Neuron (in vitro differentiated cells): ENCODE measurements at regions not wholly inside any gene's neighbourhood (a gene's known extent, or its start where the extent isn't known, plus 50 kb on each side); places are given as distances from the start of the nearest gene placed in this dataset.

Source experiments
- H2AFZ ChIP-seq: one replicate; pipeline ENCODE4 v1.6.1; 2013; ENCODE audit warnings: low read depth, mild to moderate bottlenecking, inconsistent platforms, low read length, moderate library complexity
- H3K27me3 ChIP-seq: one replicate; pipeline ENCODE4 v1.6.1; 2013; ENCODE audit warnings: low read length; ENCODE audit not compliant: insufficient read depth
- H3K36me3 ChIP-seq: one replicate; pipeline ENCODE4 v1.6.1; 2013; ENCODE audit warnings: low read length; ENCODE audit not compliant: insufficient read depth
- H3K4me1 ChIP-seq: one replicate; pipeline ENCODE4 v1.6.1; 2013; ENCODE audit warnings: low read length; ENCODE audit not compliant: insufficient read depth
- H3K4me3 ChIP-seq: 2 replicates; pipeline ENCODE4 v1.5.1; 2013; ENCODE audit warnings: mild to moderate bottlenecking, low read length, moderate library complexity
- H3K9me3 ChIP-seq: one replicate; pipeline ENCODE4 v1.6.1; 2013; ENCODE audit warnings: low read length

GRCh38 chr2:139369423-139370409 lies 589.5 kb upstream of the NXPH2 start:
- Histone ChIP-seq H3K4me3 (no peak overlapping the region), H3K4me1 (no peaks in the 10 kb centered on the region), H2AFZ (no peak overlapping the region), H3K27me3 (no peaks in the 10 kb centered on the region), H3K36me3 (no peaks in the 10 kb centered on the region), H3K9me3 (no peaks in the 10 kb centered on the region)

- Histone ChIP-seq H2AFZ (no peak overlapping the region), H3K9me3 (no peaks in the 10 kb centered on the region), H3K36me3 (no peaks in the 10 kb centered on the region), H3K4me3 (no peak overlapping the region), H3K4me1 (no peaks in the 10 kb centered on the region), H3K27me3 (no peaks in the 10 kb centered on the region)
Measured at GRCh38 chr2:139367416-139367815, 587.2 kb upstream of the NXPH2 start.

GRCh38 chr2:139366681-139367080 lies 586.5 kb upstream of the NXPH2 start:
- H2AFZ ChIP-seq: no peak overlapping the region
- no peak overlapping the region for H3K4me3 ChIP-seq
- H3K27me3 ChIP-seq: no peaks in the 10 kb centered on the region
- H3K4me1 ChIP-seq: no peaks in the 10 kb centered on the region
- no peaks in the 10 kb centered on the region for H3K9me3 ChIP-seq
- no peaks in the 10 kb centered on the region for H3K36me3 ChIP-seq

GRCh38 chr2:139365189-139365588 lies 585.0 kb upstream of the NXPH2 start:
- Histone ChIP-seq H2AFZ (no peak overlapping the region), H3K4me1 (no peaks in the 10 kb centered on the region), H3K4me3 (no peak overlapping the region)

DNA sequence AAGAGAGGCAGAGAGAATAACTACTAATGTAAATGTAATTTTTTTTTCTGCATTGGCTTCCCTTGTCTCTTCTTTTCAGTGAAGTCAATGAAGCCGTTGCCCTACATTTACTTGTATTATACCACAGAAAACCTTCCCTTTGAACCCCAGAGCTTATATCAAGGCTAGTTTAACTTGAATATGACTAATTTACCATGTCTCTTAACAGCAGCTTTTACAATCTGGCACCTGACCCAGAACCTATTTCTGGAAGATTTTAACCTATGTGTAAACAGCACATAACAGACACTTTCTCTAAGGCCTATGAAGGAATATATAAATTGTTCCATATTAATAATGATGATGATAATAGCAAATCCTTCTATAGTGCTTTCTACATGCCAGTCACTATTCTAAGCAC lies 580.5 kb upstream of the NXPH2 start:
- Histone ChIP-seq H3K4me3 (no peak overlapping the region), H3K4me1 (no peaks in the 10 kb centered on the region), H3K27me3 (no peaks in the 10 kb centered on the region), H3K9me3 (no peaks in the 10 kb centered on the region), H2AFZ (no peak overlapping the region), H3K36me3 (no peaks in the 10 kb centered on the region)

More at GRCh38 chr2:139365189-139365588, 585.0 kb upstream of the NXPH2 start:
- no peaks in the 10 kb centered on the region for H3K9me3 ChIP-seq
- H3K27me3 ChIP-seq: no peaks in the 10 kb centered on the region
- no peaks in the 10 kb centered on the region for H3K36me3 ChIP-seq

DNA sequence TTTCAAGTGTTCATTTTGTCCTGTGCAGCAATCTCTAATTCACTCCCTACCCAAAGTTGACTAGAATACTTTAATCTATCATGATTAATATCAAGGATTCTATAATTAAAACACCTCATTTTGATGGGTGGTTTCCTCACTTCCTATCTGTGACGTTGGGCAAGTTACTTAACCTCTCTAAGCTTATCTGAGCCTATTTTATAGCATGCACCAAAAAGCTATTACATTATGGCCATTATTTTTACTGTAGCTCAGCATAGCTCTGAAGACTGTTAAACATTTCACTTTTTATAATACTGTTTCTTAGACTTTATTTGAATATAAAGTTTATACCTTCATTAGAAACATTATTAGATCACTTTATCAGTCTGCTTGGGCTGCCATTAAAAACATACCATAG lies 579.6 kb upstream of the NXPH2 start:
- no peak overlapping the region for H3K4me3 ChIP-seq
- no peaks in the 10 kb centered on the region for H3K36me3 ChIP-seq
- H2AFZ ChIP-seq: no peak overlapping the region
- no peaks in the 10 kb centered on the region for H3K27me3 ChIP-seq
- no peaks in the 10 kb centered on the region for H3K4me1 ChIP-seq
- no peaks in the 10 kb centered on the region for H3K9me3 ChIP-seq

- peaks cover 2% of the 10 kb centered on the region for H3K9me3 ChIP-seq
- H3K4me3 ChIP-seq: no peak overlapping the region
- no peaks in the 10 kb centered on the region for H3K36me3 ChIP-seq
- H2AFZ ChIP-seq: no peak overlapping the region
- H3K27me3 ChIP-seq: no peaks in the 10 kb centered on the region
- no peaks in the 10 kb centered on the region for H3K4me1 ChIP-seq
Measured at GRCh38 chr2:139357972-139358371, 577.8 kb upstream of the NXPH2 start.

- no peak overlapping the region for H2AFZ ChIP-seq
- H3K4me1 ChIP-seq: no peaks in the 10 kb centered on the region
- peaks cover 2% of the 10 kb centered on the region for H3K9me3 ChIP-seq
- no peaks in the 10 kb centered on the region for H3K27me3 ChIP-seq
- H3K36me3 ChIP-seq: no peaks in the 10 kb centered on the region
- H3K4me3 ChIP-seq: no peak overlapping the region
Measured at GRCh38 chr2:139354518-139354917, 574.3 kb upstream of the NXPH2 start.

DNA sequence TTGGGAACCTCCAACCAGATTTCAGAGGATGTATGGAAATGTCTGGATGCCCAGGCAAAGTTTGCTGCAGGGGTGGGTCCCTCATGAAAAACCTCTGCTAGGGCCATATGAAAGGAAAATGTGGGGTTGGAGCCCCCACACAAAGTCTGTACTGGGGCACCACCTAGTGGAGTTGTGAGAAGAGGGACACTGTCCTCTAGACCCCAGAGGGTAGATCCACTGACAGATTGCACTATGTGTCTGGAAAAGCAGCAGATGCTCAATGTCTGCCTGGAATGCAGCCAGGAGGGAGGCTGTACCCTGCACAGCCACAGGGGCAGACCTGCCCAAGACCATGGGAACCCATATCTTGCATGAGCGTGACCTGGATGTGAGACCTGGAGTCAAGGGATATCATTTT lies 573.7 kb upstream of the NXPH2 start:
- Histone ChIP-seq H3K9me3 (peaks cover 2% of the 10 kb centered on the region), H3K4me1 (no peaks in the 10 kb centered on the region), H3K36me3 (no peaks in the 10 kb centered on the region), H3K4me3 (no peak overlapping the region), H3K27me3 (no peaks in the 10 kb centered on the region), H2AFZ (no peak overlapping the region)

DNA sequence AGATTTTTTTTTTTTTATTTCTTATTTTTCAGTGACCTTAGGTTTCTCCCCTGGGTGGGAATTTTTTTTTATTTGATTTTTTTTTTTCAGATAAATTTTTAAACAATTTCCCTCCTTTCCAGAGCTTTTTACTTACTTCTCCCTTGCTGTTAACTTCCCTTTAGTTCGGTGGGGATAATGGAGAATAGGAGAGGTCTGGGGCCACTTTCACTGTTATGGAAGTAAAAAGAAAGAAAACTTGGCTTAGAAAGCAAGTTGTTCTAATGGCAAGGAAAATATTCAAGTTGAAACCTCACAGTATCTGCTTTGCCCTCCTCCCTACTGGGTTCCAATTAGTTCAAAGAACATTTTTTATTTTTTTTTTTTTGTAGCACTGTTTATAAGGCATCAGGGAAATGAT lies 537.1 kb upstream of the NXPH2 start:
- no peaks in the 10 kb centered on the region for H3K9me3 ChIP-seq
- H3K36me3 ChIP-seq: no peaks in the 10 kb centered on the region
- no peak overlapping the region for H3K4me3 ChIP-seq
- no peak overlapping the region for H2AFZ ChIP-seq
- no peaks in the 10 kb centered on the region for H3K4me1 ChIP-seq
- no peaks in the 10 kb centered on the region for H3K27me3 ChIP-seq

DNA sequence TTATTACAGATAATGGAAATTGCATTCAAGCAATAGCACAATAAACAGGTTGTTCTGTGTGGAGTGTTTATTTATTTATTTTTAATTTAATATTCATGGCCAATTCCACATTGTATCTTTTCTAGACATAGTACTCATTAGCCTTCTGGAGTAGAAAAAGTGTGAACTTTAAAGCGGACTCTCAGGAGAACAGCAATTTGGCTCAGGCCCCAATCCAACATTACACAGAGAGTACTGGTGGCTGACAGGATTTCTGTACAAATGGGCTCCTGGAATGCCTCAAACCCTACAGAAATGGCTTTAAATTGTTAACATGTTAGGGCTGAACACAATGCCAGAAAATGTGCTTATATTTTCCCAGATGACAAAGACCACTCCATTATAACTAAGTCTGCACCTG lies 533.9 kb upstream of the NXPH2 start:
- Histone ChIP-seq H3K4me3 (no peak overlapping the region), H2AFZ (no peak overlapping the region), H3K9me3 (no peaks in the 10 kb centered on the region), H3K36me3 (no peaks in the 10 kb centered on the region), H3K4me1 (no peaks in the 10 kb centered on the region), H3K27me3 (no peaks in the 10 kb centered on the region)

DNA sequence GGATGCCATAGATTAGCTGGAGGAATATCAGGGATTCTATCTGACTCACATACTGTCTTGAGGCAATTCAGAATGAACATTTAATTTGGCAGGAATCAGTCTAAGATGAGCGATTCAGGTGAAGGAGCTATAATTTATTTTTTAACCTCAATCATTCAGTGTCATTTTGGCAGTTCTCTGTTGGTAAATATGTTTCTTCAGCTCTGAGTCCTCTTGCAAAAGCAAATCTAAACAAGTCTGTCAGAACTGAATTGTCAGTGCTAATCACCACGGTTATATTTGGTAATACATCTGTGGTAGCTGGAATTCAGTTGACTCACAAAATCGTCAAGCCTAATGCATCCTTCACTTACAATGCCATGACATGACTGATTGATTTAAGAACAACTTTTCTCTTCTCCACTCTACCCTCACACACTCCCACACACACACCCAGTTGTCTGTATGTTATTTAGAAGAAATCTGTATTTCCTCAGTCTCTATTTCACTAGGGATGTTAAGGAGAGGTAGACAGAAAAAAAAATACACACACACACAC lies 516.6 kb upstream of the NXPH2 start:
- H3K4me1 ChIP-seq: no peaks in the 10 kb centered on the region
- H2AFZ ChIP-seq: no peak overlapping the region
- H3K4me3 ChIP-seq: no peak overlapping the region
- H3K9me3 ChIP-seq: no peaks in the 10 kb centered on the region
- H3K27me3 ChIP-seq: no peaks in the 10 kb centered on the region
- no peaks in the 10 kb centered on the region for H3K36me3 ChIP-seq

DNA sequence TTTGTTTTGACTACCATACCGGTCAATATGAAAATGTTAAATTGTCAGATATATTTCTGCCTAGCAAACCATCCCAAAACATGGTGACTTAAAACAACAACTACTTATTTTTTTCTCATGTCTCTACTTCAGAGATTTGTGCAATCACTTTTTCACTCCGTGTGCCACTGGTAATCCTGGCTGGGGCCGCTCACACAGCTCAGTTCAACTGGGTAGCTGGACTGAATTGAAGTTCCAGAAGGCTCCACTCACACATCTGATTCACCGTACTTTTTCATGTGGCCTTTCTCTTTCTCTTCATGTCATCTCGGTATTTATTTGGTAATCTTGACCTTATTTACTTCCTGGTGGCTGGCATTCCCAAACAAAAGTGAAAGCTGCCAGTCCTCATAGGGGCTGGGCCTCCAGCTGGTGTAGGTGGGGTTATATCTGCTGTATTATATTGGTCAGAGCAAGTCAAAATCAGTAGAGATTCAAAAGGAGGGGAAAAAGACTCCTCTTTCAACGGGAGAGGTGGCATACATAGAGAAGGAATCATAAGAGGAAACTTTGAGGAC lies 513.9 kb upstream of the NXPH2 start:
- Histone ChIP-seq H3K4me3 (no peak overlapping the region), H3K36me3 (no peaks in the 10 kb centered on the region), H3K27me3 (no peaks in the 10 kb centered on the region), H3K9me3 (no peaks in the 10 kb centered on the region), H3K4me1 (no peaks in the 10 kb centered on the region), H2AFZ (no peak overlapping the region)
